HG02759 (cell line): ENCODE measurements at regions not wholly inside any gene's neighbourhood (a gene's known extent, or its start where the extent isn't known, plus 50 kb on each side); places are given as distances from the start of the nearest gene placed in this dataset.
"Not testable (repeated sequence)": the region's sequence is repeated elsewhere in the genome, so short reads cannot be mapped to it uniquely, and the experiment has no call there.

ENCODE experiments used
- ATAC-seq: cut with Tn5 transposase; IDR thresholded peaks from one replicate; pipeline ENCODE4 v1.9.1; 2021; ENCODE audit warnings: mild to moderate bottlenecking, moderate library complexity; ENCODE audit not compliant: unreplicated experiment

- no peak for ATAC-seq
These were observed 385.3 kb upstream of the RIOK2 start for GRCh38 chr5:97568382-97568781.

GRCh38 chr5:97570242-97570641 is 387.2 kb upstream of the RIOK2 start:
- no peak for ATAC-seq

GRCh38 chr5:97575322-97575721 is 392.3 kb upstream of the RIOK2 start:
- ATAC-seq: no peak

- no peak for ATAC-seq
These were observed 393.9 kb upstream of the RIOK2 start for GRCh38 chr5:97576956-97577355.

- ATAC-seq: not testable (repeated sequence)
These were observed 396.9 kb upstream of the RIOK2 start for GRCh38 chr5:97579977-97580376.

- ATAC-seq: no peak
These were observed 397.7 kb upstream of the RIOK2 start for GRCh38 chr5:97580746-97581145.

GRCh38 chr5:97591781-97592180 is 408.7 kb upstream of the RIOK2 start:
- no peak for ATAC-seq

GRCh38 chr5:97600486-97600885 is 417.4 kb upstream of the RIOK2 start:
- ATAC-seq: no peak

- ATAC-seq: no peak
These were observed 418.6 kb upstream of the RIOK2 start for GRCh38 chr5:97601651-97602050.

GRCh38 chr5:97606531-97606930 is 423.5 kb upstream of the RIOK2 start:
- no peak for ATAC-seq

GRCh38 chr5:97608501-97608900 is 425.5 kb upstream of the RIOK2 start:
- ATAC-seq: no peak

GRCh38 chr5:97618721-97619120 is 435.7 kb upstream of the RIOK2 start:
- no peak for ATAC-seq

- ATAC-seq: no peak
These were observed 440.4 kb upstream of the RIOK2 start for GRCh38 chr5:97623441-97623840.

GRCh38 chr5:97624886-97625285 is 441.8 kb upstream of the RIOK2 start:
- ATAC-seq: no peak

- no peak for ATAC-seq
These were observed 444.2 kb upstream of the RIOK2 start for GRCh38 chr5:97627272-97627671.

- no peak for ATAC-seq
These were observed 445.0 kb upstream of the RIOK2 start for GRCh38 chr5:97628031-97628430.

- no peak for ATAC-seq
These were observed 445.8 kb upstream of the RIOK2 start for GRCh38 chr5:97628807-97629206.

GRCh38 chr5:97629276-97629675 is 446.2 kb upstream of the RIOK2 start:
- no peak for ATAC-seq

- peak; percentile 47 for ATAC-seq
These were observed 452.5 kb upstream of the RIOK2 start for GRCh38 chr5:97635553-97635952.

- ATAC-seq: no peak
These were observed 453.7 kb upstream of the RIOK2 start for GRCh38 chr5:97636766-97637165.

- no peak for ATAC-seq
These were observed 458.0 kb upstream of the RIOK2 start for GRCh38 chr5:97641081-97641480.

GRCh38 chr5:97644206-97644605 is 461.2 kb upstream of the RIOK2 start:
- no peak for ATAC-seq

GRCh38 chr5:97644896-97645295 is 461.8 kb upstream of the RIOK2 start:
- no peak for ATAC-seq

GRCh38 chr5:97657239-97657638 is 474.2 kb upstream of the RIOK2 start:
- no peak for ATAC-seq
